ENCODE measurements at regions not wholly inside any gene's neighbourhood (a gene's known extent, or its start where the extent isn't known, plus 50 kb on each side); places are given as distances from the start of the nearest gene placed in this dataset.

- no peak for DNase-seq
These were observed 106.9 kb upstream of the LYZL1 start for GRCh38 chr10:29181936-29182335.

GRCh38 chr10:29183301-29183945 lies 105.4 kb upstream of the LYZL1 start:
- DNase-seq = no peak

- no peak for DNase-seq
These were observed 104.5 kb upstream of the LYZL1 start for GRCh38 chr10:29184205-29185000.

GRCh38 chr10:29185050-29185449 lies 103.8 kb upstream of the LYZL1 start:
- DNase-seq = no peak

GRCh38 chr10:29186221-29186620 lies 102.6 kb upstream of the LYZL1 start:
- DNase-seq = no peak

GRCh38 chr10:29189256-29189655 lies 99.6 kb upstream of the LYZL1 start:
- DNase-seq = no peak

- DNase-seq = no peak
These were observed 97.2 kb upstream of the LYZL1 start for GRCh38 chr10:29191674-29192073.

- no peak for DNase-seq
These were observed 89.5 kb upstream of the LYZL1 start for GRCh38 chr10:29199339-29199738.

- DNase-seq = no peak
These were observed 88.8 kb upstream of the LYZL1 start for GRCh38 chr10:29199941-29200679.

- no peak for DNase-seq
These were observed 86.4 kb upstream of the LYZL1 start for GRCh38 chr10:29202386-29202940.

GRCh38 chr10:29203432-29203831 lies 85.4 kb upstream of the LYZL1 start:
- DNase-seq = no peak

GRCh38 chr10:29204070-29204800 lies 84.6 kb upstream of the LYZL1 start:
- DNase-seq = no peak

- no peak for DNase-seq
These were observed 83.1 kb upstream of the LYZL1 start for GRCh38 chr10:29205787-29206186.

- DNase-seq = no peak
These were observed 80.0 kb upstream of the LYZL1 start for GRCh38 chr10:29208845-29209244.

- no peak for DNase-seq
These were observed 79.0 kb upstream of the LYZL1 start for GRCh38 chr10:29209830-29210229.

- DNase-seq = no peak
These were observed 78.5 kb upstream of the LYZL1 start for GRCh38 chr10:29210266-29210868.

GRCh38 chr10:29212597-29212996 lies 76.3 kb upstream of the LYZL1 start:
- no peak for DNase-seq

- no peak for DNase-seq
These were observed 74.3 kb upstream of the LYZL1 start for GRCh38 chr10:29214551-29214950.

GRCh38 chr10:29217292-29217738 lies 71.6 kb upstream of the LYZL1 start:
- no peak for DNase-seq

- DNase-seq = no peak
These were observed 65.5 kb upstream of the LYZL1 start for GRCh38 chr10:29223326-29223725.

- DNase-seq = no peak
These were observed 64.2 kb upstream of the LYZL1 start for GRCh38 chr10:29224631-29225030.

- no peak for DNase-seq
These were observed 61.7 kb upstream of the LYZL1 start for GRCh38 chr10:29227201-29227600.

All from inflammatory macrophage (primary cell).